OCI-M2 (cell line): ENCODE measurements at regions not wholly inside any gene's neighbourhood (a gene's known extent, or its start where the extent isn't known, plus 50 kb on each side); places are given as distances from the start of the nearest gene placed in this dataset.

Source experiments
- DNase-seq: peaks from one replicate; lab custom pipeline; 2025; ENCODE audit not compliant: unreplicated experiment; lab: John Stamatoyannopoulos, UW

DNA sequence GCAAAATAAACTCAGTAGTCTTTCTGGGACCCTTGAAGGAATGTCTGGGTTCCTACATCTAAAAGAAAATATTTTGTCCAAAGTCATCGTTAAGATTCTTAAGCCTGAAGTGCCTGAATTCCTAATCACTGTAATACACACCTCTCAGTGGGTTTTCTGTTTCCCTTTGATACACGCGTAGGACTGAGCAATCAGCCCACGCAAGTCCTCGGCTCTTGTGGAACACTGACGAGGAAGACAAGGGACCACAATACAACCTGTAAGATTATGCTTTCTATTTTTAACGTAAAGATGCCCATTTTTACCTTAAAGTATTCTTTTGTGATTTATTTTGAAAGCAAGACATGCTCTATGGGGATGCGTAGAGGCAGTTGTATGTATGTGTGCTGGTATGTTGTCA, 472.8 kb upstream of the CELF2 start:
- no peak for DNase-seq

DNA sequence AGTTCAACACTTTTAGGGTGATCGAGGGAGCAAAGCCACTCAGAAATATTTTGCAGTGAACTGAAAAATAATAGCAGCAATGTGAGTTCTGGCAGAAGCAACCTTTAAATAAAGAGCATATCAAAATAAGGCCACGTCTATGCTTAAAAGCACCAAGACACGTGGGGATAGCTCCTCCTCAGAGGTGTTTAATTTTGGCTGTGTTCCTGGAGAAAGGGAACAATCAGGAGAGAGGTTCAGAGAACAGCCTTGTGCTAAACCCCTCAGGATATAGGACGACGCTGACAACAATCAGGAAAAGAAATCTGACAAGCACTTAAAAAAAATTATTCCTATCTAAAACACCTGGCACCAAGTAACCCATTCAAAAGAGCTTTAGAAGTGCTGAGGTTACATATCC, 471.9 kb upstream of the CELF2 start:
- DNase-seq, result no peak

DNA sequence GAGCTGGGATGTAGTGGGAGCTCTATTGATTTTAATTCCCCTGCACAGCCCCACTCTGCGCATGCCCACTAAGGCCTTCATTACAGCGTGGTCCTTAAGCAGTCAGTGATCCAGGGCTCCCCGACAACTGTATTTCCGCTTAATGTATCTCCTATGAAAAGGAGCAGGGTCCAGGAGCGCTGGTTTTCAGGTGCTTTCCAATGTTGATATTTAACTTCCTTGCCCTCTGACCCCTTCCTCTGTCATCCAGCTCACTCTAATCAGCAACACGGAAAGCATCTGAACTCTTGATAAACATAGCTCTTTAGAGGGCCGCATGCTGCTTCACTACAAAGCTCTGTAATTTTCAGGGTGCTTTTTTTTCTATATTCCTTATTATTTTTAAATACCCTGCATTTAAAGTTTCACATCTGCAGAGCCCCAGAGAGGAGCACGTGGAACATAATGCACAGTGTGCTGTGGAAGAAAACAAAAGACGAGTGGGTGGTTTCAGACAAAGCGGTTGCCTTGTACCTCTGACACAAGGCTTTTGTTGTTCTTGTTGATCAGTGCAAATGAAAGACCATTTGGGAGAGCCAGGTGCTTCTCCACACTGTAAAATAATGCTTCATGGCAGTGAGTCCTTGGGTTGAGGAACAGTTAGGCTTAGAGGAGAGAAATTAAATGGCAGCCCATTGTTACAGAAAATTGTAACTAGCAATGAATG, 465.9 kb upstream of the CELF2 start:
- DNase-seq, result no peak

DNA sequence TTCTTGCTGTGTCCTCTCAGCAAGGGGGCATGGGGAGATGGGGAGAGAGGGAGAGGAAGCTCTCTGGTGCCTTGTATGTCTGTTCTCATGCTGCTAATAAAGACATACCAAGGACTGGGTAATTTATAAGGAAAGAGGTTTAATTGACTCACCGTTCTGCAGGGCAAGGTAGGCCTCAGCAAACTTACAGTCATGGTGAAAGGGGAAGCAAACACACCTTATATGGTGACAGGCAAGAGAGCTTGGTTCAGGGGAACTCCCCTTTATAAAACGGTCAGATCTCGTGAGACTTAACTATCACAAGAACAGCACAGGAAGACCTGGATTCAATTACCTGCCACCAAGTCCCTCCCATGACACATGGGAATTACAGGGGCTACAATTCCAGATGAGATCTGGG, 464.7 kb upstream of the CELF2 start:
- DNase-seq, result no peak

DNA sequence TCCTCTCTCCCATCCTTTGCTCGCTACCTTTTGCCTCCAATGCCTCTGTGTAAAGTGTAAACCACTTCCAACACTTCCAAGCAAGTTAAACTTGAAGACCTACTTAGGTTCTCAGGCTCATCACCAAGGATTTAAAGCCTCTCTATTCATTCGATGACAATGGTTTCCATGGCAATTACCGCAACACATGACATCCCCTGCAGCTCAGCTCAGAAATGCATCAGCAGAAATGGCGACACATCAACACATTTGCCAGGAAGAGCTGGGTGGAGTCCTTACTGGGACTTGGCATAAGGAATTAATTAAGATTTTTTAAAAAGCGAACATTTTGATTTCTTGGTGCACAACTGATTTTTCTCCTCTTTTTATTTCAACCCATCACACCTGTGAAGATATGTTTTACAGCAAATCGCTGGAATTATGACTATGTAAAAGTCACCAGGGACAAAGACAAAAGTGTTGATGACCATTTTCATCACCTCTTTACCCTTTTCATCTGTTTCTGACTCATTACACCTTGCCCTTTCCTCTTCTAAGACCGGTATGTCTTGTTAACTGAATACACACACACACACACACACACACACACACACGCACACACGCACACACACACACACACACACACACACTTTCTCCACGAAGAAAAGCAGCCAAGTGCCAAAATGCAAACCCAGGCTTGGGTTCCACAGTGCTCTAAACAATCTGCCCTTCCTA, 453.4 kb upstream of the CELF2 start:
- DNase-seq, result no peak

DNA sequence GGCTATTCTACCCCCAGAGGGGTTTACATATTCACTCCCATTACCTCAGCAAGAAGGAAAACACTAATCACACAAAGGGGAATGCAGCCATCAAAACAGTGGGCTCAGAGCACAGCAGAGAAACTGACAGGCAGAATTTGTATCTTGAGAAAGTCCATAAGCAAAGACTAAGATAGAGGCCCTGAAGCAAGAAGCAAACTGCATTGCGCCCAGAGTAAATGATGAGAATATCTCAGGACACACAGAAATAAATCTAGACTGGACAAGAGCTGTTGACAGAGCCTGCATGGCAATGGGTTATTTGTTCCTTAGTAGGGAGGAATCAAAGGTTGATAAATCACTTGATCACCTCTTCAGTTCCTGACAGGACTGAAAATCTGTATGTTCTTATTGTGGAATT, 440.7 kb upstream of the CELF2 start:
- no peak for DNase-seq

DNA sequence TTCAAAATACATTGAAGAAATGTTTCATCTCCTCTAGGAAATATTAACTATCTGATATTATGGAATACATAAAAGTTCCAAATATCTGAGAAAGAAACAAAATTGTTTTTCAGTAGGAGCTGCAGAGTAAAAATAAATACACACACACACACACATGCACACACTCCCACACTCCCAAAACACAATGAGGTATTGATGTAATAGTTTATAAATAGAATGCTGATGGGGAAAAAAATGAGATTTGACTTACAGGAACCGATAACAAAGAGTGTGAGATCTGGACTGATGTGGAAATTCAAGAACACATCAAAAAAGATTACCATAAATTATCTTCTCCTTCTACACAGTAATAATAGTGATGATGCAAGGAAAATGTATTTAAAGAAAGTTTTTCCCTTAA, 438.0 kb upstream of the CELF2 start:
- no peak for DNase-seq

DNA sequence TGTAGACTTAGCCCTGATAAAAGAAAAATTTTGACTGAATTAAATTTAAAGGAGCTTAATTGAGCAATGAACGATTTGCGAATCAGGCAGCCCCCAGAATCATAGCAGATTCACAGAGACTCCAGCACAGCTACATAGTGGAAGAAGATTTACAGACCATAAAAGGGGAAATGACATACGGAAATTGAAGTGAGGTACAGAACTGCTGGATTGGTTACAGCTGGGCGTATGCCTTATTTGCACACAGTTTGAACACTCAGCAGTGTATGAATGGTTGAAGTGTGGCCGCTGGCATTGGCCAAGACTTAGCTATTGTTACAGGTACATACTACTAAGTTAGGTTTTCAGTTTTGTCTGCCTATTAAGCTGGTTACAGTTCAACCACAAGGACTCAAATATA, 433.5 kb upstream of the CELF2 start:
- no peak for DNase-seq

DNA sequence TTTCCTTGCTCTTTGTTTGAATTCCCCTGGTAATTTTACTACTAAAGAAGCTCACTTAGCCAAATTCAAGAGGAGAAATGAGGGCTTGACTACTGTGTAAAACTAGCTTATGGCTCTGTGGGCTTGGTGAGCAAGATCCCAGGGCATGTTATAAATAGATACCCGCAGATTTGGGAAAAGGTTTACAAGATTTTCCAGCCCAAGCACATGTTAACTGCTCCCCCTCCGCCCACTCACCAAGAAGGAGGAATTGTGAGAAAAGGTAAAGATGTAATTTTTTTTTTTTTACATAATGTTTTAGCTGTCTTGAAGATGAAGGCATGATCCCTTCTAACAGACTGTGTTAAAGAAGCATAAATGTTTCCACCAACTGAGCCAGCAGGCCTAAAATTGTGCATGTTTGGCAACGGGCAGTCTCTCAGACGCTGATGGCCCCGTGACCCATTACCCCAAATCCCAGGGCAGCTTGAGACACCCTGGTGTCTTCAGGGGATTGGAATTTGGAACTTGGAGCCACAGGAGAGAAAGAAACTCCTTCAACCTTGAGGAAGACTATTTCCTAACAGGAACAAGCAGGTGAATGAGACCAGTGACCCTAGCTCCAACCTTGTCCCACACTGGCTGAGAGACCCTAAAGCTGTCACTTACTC, 429.8 kb upstream of the CELF2 start:
- no peak for DNase-seq

DNA sequence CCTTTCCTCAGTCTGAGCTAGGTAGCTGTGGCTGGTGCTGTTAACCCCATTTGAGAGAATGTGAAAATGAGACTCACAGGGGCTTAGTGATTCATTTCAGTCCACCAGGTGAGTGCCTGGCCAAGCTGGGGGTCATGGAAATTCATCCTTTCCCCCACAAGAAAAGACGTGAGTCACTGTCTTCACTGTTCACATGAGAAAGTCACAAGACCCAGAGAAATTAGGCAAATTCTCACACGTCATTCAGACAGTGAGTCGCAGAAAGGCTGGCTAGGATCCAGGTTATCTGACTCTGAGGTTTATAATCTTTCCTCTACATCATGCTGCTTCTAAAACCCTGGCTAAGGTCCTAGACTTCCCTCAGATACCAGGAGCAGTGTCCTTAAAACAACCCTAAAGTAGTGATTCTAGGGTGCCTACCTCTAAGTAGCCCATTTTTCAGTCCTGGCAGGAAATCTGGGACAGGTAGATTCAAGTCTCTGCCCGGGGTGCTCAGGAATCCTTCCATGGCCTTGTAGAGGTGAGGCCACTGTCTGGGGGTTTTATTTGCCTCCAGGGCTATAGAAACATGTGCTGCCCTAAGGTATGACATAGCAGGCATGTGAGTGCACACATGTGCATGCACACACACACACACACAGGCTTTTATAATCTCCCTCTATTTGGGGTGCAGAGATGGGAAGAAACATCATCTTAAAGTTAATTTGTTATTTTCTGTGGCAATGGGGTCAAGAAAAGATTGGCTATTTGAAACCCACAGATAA, 427.9 kb upstream of the CELF2 start:
- no peak for DNase-seq

DNA sequence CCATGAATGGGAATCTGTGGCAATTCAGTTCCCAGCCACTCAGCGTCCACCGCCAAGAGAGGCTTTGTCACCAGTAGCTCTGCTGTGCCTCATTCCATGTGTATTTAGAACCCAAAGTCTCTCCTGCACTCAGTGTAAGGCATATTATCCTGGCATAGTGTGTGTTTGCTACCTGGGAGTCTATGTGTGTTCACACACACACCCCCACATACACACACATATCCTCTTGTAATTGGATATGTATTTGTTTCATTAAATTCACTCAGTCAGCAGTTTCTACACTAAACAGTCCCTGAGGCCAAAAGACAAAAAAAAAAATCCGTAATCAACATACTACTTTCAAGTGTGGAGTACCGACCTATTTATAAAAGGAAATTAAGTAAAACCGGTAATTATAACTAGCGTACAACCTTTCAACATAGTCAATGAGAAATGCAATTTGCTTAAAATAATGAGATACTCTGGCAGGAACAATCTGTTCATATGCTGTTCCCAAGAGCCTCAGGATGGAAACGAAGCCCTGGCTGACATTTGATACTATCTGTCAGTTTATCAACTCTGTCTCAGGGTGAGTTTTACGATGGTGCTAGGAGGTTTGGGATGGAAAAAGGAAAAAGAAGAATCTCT, 425.8 kb upstream of the CELF2 start:
- DNase-seq, result no peak

DNA sequence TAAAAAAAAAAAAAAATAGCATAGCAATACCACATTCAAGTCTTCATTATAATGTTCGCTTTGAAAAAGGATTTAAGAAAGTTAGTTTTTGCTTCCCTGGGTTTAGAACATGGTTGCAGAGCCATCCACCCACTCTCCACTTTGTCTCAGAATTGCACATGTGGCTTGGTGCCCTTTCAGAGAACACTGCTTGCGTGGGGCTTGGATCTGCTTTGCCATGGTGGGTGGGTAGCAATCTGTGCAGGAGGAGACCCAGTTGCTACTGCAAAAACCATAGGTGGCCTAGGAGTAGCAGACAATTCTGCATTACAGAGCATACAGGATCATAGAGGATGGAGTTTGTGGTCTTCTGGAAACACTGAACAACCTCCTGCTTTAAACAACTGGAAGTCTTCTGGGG, 421.4 kb upstream of the CELF2 start:
- DNase-seq, result no peak

DNA sequence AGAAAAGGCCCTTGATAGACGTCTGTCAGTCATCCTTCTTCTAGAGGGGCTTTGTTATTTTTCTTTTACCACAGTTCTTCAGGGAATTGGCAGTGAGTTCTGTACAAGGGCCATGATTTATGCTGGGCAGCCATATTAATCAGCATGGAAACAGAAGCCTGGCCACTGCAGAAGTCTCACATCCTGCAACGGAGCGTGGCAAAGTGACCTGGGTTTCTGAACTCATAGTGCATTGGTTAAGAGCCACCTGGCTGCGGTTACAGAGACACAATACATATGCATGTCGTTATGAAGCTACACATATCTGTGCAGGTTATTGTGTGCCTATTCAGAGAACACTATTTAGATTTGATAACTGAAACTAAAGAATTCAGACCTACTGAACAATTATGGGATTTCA, 419.4 kb upstream of the CELF2 start:
- no peak for DNase-seq

DNA sequence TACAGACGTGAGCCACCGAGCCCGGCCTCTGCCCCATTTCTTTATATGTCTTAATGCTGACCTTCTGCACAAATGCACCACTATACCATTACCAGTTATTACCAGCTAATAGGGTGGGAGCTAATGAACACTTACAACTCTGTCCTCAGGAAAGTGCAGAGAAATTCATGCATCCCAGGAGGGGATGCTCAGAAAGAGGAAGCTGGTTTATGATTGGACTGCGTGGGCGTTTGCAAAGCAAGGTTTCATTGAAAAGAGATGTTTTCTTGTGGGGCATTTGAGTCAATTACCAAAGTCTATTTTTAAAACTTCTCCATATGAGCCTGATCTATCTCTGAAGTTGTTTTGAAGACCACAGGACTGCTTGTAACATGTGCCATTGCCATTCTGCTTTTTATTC, 417.7 kb upstream of the CELF2 start:
- no peak for DNase-seq

DNA sequence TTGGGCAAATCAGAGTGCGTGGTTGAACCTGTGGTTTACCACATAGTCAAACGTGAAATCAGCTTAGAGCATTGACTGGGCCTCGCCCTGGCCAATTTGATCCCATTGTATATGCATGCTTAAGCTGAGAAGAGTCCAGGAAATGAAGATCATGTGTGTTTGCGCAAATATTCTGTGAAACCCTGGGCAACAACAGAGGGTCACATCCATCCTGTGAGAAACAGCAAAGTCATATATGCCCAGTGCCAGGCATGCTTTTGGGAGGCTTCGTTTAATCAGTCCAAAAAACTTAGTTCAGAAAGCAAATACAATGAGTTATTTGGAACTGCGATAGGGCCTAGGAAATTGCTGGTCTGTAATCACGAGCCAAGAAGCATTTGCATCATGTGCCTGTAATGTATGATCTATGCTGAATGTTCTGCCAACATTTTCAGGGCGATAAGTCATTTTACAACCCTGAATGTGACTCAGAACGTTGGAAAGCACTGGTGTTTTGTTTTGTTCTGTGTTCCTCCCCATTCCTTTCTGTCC, 412.1 kb upstream of the CELF2 start:
- no peak for DNase-seq

DNA sequence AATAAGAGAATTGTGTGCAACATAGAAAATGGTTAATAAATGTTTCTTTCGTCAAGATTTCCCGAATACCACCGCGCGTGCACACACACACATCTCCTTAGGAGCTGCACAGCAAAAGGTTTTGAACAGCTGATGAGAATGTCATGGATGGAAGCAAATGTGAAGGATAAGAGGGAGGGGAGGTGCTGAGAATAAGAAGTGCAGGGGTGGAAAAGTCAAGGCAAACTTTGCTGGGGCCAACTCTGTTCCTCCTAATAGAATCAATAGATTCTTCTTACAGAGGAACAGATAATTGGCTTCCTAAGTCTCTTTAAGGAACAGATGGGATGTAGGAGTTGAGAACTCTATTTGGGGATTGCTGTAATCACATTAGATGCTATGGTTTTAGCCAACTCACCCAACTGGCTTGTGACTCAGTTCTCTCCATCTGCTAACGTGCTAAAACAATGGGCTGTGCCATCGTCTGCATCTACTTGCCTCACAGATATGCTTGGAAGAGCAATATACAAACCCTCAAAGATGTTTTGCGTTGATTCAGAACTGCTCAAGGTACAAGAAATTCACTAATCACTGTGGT, 408.2 kb upstream of the CELF2 start:
- no peak for DNase-seq

DNA sequence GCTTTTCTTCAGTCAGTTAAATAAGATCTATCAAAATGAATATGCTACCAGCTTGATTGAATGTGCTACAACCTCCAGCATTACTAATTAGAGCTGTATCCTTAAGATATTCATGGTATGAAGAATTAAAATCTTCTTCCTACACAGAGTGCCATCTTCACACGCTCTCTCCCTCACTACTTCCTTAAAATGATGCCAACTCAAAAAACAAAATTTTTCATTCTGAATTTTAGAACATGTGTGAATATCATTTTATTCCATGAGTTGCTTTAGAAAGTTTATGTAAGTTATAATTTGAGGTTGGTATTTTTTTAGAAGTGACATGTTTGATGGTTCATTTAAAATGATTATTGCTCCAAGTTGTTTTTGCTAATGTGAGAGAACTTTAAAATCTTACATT, 407.5 kb upstream of the CELF2 start:
- no peak for DNase-seq

DNA sequence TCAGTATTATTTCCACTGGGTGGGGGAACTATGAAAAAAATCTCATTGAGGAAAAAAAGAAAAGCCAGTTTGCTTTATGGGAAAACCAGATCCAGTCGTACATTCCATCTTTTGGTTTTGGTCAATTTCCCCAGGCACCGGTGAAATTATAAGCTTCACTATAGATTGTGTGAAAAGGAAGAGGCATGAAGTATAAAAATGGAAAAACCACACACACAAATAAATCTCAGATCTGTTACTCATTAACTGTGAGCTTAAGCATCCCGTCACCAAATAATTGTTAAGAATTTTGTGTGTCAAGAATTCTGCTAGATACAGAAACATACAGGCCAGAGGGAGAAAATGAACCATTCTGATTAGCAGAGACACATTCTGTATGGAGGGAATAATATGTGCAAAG, 405.5 kb upstream of the CELF2 start:
- no peak for DNase-seq

DNA sequence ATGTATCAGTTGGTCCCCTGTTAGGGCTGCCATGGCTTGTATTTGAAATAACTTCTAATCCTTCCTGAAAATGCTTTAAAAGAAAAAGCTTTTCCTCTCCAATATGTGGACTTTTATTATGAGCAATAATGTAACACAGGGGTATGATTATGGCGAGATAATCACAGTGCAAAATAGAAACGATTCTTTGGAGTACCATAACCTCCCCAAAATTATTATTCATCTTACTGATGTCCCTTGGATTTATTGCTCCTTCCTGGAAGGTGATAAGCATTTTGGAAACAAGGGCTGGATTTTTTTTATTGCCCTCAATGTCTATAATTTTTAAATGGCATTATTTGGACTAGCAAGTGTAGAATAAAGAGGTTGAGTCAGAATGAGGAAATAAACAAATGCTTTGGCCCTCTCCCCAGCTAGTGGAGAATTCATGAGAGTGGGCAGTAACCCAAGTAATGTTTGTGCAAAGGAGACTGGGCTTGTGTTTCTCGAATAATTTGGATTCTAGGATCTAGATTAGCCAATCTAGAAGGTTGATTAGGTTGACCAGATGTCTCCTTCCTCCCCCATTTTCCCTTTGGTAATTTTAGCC, 403.9 kb upstream of the CELF2 start:
- no peak for DNase-seq

DNA sequence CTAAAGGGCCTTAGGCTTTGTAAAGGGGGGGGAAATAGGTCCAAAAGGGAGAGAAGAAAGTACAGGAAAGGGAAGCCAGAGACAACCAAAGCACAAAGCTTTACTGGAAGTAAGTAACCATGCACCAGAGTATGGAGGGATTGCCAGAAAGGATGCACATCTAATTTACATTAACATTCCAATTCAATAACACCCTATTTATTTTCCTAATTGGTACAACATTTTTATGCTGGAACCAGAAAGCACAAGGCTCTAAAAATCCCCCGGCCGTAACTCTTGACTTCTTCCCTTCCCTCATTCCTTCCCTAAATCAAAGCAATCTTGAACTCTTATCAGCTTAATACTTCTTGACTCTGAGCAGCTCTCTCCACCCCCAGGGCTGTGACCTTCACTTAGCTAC, 400.0 kb upstream of the CELF2 start:
- no peak for DNase-seq
